ENCODE measurements at regions not wholly inside any gene's neighbourhood (a gene's known extent, or its start where the extent isn't known, plus 50 kb on each side); places are given as distances from the start of the nearest gene placed in this dataset.

DNA sequence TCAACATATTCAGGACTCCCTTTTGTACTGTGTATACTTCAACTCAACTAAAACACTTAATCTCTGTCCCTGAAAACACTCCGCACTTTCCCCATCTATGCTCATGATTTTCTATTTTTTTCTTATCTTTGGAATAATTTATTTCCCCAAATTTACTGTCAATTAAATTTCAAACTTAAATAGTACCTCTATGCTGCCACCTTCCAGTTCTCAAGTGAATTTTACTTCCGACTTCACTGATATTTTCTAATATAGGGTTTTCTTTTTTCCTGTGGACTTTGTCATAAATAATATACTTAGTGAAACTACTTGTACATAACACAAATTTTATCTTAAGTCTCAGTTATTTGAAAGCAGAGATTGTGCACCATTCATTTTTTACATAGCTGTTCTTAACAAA, 1303.3 kb downstream of the OTOL1 start:
- H3K4me1 ChIP-seq (ENCODE audit: control insufficient read depth, low read depth, low read length): no peaks in the 10 kb centered on the region
- no peaks in the 10 kb centered on the region for H3K36me3 ChIP-seq (ENCODE audit: control insufficient read depth, low read depth, low read length)
- H3K27ac ChIP-seq (ENCODE audit: low read length): no peak overlapping the region
- H3K9me3 ChIP-seq (ENCODE audit: control insufficient read depth, low read depth, low read length): no peaks in the 10 kb centered on the region
- no peak overlapping the region for H3K9ac ChIP-seq (ENCODE audit: low read length)
- H3K27me3 ChIP-seq (ENCODE audit: control insufficient read depth, insufficient read depth, low read length): no peaks in the 10 kb centered on the region
- no peak overlapping the region for H3K4me3 ChIP-seq (ENCODE audit: low read length)

DNA sequence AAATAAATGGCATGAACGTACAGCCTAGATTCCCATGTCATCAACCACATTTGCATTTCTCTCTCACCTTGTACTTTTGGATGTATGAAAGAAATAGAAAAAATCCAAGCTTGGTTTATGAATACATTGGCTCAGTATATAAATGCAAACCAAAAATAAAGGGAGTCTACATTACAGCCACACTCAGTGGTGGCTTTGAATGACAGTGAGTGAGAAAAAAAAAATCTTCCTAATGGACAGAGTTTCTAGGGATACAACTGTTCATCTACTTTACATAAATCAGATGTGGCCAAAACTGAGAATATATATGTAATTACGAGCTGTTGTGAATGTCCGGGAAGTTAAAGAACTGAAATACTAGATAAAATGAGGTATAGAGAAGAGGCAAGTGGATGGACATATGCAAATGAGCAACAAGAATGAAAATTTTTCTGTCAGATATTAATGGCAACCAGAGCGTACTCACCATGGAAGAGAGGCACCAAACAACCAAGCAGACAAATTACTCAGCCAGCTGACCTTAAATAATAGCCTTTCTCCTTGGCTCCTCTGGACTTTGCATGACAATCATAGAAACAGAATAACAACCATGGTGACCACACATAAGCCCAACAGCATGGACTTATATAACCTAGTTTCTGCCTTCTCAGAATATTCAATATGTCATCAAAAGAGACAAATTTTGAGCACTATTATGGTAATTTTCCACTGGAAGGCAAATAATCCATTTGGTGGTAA, 1305.8 kb downstream of the OTOL1 start:
- Histone ChIP-seq H3K36me3 (ENCODE audit: control insufficient read depth, low read depth, low read length) (no peaks in the 10 kb centered on the region), H3K27me3 (ENCODE audit: control insufficient read depth, insufficient read depth, low read length) (no peaks in the 10 kb centered on the region), H3K27ac (ENCODE audit: low read length) (no peak overlapping the region), H3K9ac (ENCODE audit: low read length) (no peak overlapping the region), H3K4me3 (ENCODE audit: low read length) (no peak overlapping the region), H3K9me3 (ENCODE audit: control insufficient read depth, low read depth, low read length) (no peaks in the 10 kb centered on the region), H3K4me1 (ENCODE audit: control insufficient read depth, low read depth, low read length) (no peaks in the 10 kb centered on the region)

DNA sequence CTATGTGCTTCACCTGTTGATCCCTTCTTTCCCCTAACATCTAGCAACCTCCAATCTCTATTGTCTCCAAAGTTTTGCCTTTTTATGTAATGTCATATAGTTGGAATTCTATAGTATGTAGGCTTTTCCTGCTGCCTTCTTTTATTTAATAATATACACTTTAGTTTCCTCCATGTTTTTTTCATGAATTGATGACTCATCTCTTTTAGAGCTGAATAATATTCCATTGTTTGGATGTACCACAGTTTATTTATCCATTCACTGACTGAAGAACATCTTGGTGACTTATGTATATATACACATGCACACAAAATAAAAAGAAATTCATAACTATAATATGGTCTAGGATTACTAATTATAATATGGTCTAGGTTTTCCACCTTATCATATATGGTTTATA, 1314.2 kb downstream of the OTOL1 start:
- Histone ChIP-seq H3K27ac (ENCODE audit: low read length) (no peak overlapping the region), H3K4me3 (ENCODE audit: low read length) (no peak overlapping the region), H3K9ac (ENCODE audit: low read length) (no peak overlapping the region), H3K36me3 (ENCODE audit: control insufficient read depth, low read depth, low read length) (no peaks in the 10 kb centered on the region), H3K27me3 (ENCODE audit: control insufficient read depth, insufficient read depth, low read length) (no peaks in the 10 kb centered on the region), H3K9me3 (ENCODE audit: control insufficient read depth, low read depth, low read length) (no peaks in the 10 kb centered on the region), H3K4me1 (ENCODE audit: control insufficient read depth, low read depth, low read length) (no peaks in the 10 kb centered on the region)

DNA sequence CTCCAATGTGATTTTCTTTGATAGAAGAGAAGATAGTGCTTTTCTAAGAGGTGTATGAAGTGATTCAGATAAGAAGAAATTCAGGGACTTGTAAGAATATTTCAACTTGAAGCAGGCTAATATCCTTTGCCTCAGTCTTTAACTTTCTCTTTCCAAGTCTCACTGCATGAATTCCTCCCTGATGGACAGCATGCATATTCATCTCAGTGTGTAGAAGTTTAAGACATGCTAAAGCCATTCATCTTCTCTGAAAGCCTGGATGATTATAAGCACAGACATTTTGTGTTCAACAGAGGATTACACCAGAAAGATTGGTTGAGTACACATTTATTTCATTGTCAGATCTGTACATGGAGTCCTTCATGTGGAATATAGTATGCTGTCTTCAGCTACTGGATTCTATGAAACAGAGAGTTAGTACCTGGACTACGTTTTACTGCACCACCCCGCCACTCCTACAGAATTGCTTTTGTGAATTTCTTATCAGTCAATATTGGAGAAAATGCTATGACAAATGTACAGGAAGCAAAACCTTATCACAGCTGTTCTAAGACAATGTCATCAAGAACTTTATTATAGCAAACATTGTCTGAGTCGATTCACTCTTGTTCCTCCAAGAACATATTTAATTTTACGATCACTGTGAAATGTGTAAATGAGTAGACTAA, 1346.1 kb downstream of the OTOL1 start:
- no peak overlapping the region for H3K9ac ChIP-seq (ENCODE audit: low read length)
- H3K36me3 ChIP-seq (ENCODE audit: control insufficient read depth, low read depth, low read length): no peaks in the 10 kb centered on the region
- H3K27me3 ChIP-seq (ENCODE audit: control insufficient read depth, insufficient read depth, low read length): no peaks in the 10 kb centered on the region
- no peaks in the 10 kb centered on the region for H3K9me3 ChIP-seq (ENCODE audit: control insufficient read depth, low read depth, low read length)
- no peak overlapping the region for H3K4me3 ChIP-seq (ENCODE audit: low read length)
- no peak overlapping the region for H3K27ac ChIP-seq (ENCODE audit: low read length)
- no peaks in the 10 kb centered on the region for H3K4me1 ChIP-seq (ENCODE audit: control insufficient read depth, low read depth, low read length)

DNA sequence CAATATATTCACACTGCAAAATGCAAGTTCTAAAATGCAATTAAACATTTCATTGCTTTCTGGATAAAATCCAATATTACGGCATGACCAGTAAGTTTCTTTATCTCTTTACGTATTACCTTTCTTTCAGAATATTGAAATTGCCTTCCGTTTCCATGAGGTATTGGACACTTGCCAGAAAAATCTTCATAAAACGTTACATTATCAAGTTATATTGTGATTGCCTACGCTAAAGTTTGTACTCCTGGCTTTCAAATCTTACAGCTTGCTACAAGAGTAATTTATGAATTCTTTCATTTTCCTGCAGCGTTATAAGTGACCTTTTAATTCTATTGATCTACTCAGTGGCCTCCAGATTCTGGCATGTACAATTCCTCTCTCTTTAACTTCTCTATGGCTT, 1349.3 kb downstream of the OTOL1 start:
- H3K36me3 ChIP-seq (ENCODE audit: control insufficient read depth, low read depth, low read length): no peaks in the 10 kb centered on the region
- no peak overlapping the region for H3K27ac ChIP-seq (ENCODE audit: low read length)
- no peaks in the 10 kb centered on the region for H3K27me3 ChIP-seq (ENCODE audit: control insufficient read depth, insufficient read depth, low read length)
- no peaks in the 10 kb centered on the region for H3K9me3 ChIP-seq (ENCODE audit: control insufficient read depth, low read depth, low read length)
- no peak overlapping the region for H3K4me3 ChIP-seq (ENCODE audit: low read length)
- H3K9ac ChIP-seq (ENCODE audit: low read length): no peak overlapping the region
- H3K4me1 ChIP-seq (ENCODE audit: control insufficient read depth, low read depth, low read length): no peaks in the 10 kb centered on the region

DNA sequence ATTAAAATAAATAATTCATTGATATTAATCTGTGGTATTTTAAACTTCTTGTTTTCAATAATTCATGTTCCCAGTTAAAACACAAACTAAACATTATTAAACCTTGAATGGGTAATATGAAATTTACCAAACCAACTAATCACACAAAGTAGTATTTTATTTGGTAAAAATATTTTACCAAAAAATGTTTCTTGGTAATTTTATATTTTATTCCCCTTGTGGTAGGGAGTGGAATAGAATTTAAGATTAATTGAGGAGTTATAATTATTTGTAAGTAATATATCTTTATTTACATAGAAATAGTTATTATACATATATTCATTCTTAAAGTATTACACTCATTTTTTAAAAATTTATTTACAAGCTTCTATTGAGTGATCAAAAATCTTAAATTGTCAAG, 1350.9 kb downstream of the OTOL1 start:
- Histone ChIP-seq H3K36me3 (ENCODE audit: control insufficient read depth, low read depth, low read length) (no peaks in the 10 kb centered on the region), H3K9ac (ENCODE audit: low read length) (no peak overlapping the region), H3K4me1 (ENCODE audit: control insufficient read depth, low read depth, low read length) (no peaks in the 10 kb centered on the region), H3K27ac (ENCODE audit: low read length) (no peak overlapping the region), H3K9me3 (ENCODE audit: control insufficient read depth, low read depth, low read length) (no peaks in the 10 kb centered on the region), H3K27me3 (ENCODE audit: control insufficient read depth, insufficient read depth, low read length) (no peaks in the 10 kb centered on the region), H3K4me3 (ENCODE audit: low read length) (no peak overlapping the region)

DNA sequence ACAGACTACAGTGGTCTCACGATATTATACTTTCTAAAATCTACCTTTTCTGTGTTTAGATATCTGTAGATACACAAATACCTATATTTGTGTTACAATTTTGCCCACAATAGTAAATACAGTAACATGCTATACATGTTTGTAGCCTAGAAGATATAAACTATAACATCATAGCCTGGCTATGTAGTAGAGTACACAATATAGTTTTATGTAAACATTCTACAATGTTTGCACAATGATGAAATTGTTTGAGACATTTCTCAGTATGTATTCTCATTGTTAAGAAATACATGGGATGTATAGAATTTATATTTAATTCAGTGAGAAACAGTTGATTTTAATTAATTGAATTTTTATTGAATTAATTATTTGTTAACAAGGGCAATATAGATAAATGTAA, 1367.0 kb downstream of the OTOL1 start:
- Histone ChIP-seq H3K4me3 (ENCODE audit: low read length) (no peak overlapping the region), H3K4me1 (ENCODE audit: control insufficient read depth, low read depth, low read length) (no peaks in the 10 kb centered on the region), H3K27me3 (ENCODE audit: control insufficient read depth, insufficient read depth, low read length) (no peaks in the 10 kb centered on the region), H3K27ac (ENCODE audit: low read length) (no peak overlapping the region), H3K9ac (ENCODE audit: low read length) (no peak overlapping the region), H3K36me3 (ENCODE audit: control insufficient read depth, low read depth, low read length) (no peaks in the 10 kb centered on the region), H3K9me3 (ENCODE audit: control insufficient read depth, low read depth, low read length) (no peaks in the 10 kb centered on the region)

DNA sequence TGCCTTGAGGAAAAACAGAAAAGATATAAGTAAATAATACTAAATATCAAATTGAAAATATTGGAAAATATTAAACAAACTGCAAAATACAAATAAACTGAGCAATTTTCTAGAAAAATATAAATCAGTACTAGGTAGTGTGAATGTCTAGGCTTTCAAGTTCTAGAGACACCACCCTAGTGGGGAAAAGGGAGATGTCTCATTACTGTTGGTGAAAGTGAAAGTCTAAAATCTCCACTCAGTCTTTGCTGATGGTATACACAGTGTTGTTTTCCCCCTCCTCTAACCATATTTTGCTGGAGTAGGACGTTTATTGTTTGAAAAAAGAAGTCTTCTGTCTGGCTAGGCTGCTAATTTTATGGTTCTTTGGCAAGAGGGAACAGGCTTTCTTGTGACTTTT, 1368.9 kb downstream of the OTOL1 start:
- Histone ChIP-seq H3K4me3 (ENCODE audit: low read length) (no peak overlapping the region), H3K27ac (ENCODE audit: low read length) (no peak overlapping the region), H3K27me3 (ENCODE audit: control insufficient read depth, insufficient read depth, low read length) (no peaks in the 10 kb centered on the region), H3K9me3 (ENCODE audit: control insufficient read depth, low read depth, low read length) (no peaks in the 10 kb centered on the region), H3K9ac (ENCODE audit: low read length) (no peak overlapping the region), H3K4me1 (ENCODE audit: control insufficient read depth, low read depth, low read length) (no peaks in the 10 kb centered on the region), H3K36me3 (ENCODE audit: control insufficient read depth, low read depth, low read length) (no peaks in the 10 kb centered on the region)

DNA sequence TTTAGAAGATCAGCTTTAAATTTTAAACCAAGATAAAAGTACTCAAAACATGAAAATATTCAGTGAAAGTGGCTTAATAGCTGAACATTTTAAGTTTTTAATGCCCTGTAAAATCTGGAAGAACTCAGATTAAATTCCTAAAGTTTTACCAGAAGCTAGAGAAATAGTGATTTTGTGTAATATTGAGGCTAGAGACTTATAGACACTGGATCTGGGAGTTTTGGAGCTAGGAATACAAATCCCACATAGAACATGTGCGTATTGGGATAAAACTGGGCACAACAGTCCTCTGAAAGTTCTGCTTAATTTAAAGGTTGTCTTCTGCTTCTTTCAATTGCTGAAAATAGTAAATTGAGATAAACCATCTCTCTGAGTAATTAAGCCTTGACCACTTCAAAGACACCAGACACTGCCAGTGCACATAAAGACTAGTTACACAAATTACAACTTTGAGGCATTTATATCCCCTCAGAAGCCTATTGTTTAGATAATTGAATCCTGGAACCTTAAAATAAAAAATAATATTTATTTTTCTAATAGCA, 1382.5 kb downstream of the OTOL1 start:
- H3K36me3 ChIP-seq (ENCODE audit: control insufficient read depth, low read depth, low read length): no peaks in the 10 kb centered on the region
- H3K4me1 ChIP-seq (ENCODE audit: control insufficient read depth, low read depth, low read length): no peaks in the 10 kb centered on the region
- no peaks in the 10 kb centered on the region for H3K9me3 ChIP-seq (ENCODE audit: control insufficient read depth, low read depth, low read length)
- H3K27ac ChIP-seq (ENCODE audit: low read length): no peak overlapping the region
- H3K4me3 ChIP-seq (ENCODE audit: low read length): no peak overlapping the region
- H3K9ac ChIP-seq (ENCODE audit: low read length): no peak overlapping the region
- H3K27me3 ChIP-seq (ENCODE audit: control insufficient read depth, insufficient read depth, low read length): no peaks in the 10 kb centered on the region

DNA sequence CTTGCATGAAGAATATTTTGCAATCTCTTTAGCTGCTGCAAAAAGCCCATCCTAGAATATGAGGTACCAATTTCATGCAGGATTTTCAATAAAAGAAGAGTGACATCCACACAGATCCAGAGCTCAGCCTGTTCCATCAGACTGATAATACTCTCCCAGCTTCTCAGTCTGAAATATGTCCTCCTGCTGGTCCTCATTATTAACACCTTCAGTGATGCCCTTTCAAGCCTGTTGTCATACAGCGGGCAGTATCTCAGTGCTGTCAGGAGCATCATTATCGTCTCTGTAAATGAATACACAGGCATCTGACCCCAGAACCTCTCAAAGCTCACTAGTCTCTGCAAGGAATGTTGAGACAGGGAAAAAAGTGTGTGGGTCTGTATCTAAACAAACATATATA, 1387.8 kb downstream of the OTOL1 start:
- Histone ChIP-seq H3K27me3 (ENCODE audit: control insufficient read depth, insufficient read depth, low read length) (no peaks in the 10 kb centered on the region), H3K4me3 (ENCODE audit: low read length) (no peak overlapping the region), H3K36me3 (ENCODE audit: control insufficient read depth, low read depth, low read length) (no peaks in the 10 kb centered on the region), H3K9ac (ENCODE audit: low read length) (no peak overlapping the region), H3K27ac (ENCODE audit: low read length) (no peak overlapping the region), H3K4me1 (ENCODE audit: control insufficient read depth, low read depth, low read length) (no peaks in the 10 kb centered on the region), H3K9me3 (ENCODE audit: control insufficient read depth, low read depth, low read length) (no peaks in the 10 kb centered on the region)

DNA sequence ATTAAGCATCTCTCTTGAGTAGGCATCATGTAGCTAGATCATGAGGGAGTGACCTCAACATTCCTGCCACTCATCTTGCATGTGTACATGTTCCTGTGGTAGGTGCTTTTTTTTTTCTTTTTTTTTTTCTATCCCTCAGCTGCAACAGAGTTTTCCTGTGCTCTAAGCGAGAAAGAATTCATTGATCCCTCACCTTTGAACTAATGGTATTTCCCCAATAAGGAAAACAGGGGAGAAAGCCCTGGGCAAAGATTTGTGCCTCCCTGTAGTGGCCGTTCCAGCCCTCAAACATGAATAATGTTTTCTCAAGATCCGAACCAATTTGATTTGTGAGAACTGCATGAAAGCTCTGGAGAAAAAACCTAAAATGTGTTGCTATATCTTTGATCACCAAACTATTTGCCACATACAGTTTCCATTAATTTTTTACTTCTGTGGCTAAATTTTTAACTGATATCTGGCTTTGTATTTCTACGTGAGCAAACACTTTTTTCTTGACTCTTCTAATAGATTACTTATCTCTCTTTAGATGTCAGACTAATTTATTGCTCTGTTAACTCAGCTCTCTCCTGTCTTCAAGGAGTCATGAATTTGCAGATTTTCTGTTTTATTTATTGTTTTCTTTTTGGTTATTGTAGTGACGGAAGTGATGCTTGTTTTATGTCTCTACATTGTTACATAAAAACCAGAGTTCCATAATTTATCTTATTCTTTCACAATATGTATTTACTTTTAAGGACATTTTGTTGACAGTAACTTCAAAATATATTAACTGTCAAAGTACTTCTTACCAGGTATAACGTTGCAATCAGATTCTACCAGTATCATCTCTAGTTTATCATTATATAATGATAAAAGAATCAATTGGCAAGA, 1396.5 kb downstream of the OTOL1 start:
- no peak overlapping the region for H3K9ac ChIP-seq (ENCODE audit: low read length)
- H3K27me3 ChIP-seq (ENCODE audit: control insufficient read depth, insufficient read depth, low read length): no peaks in the 10 kb centered on the region
- no peak overlapping the region for H3K27ac ChIP-seq (ENCODE audit: low read length)
- H3K9me3 ChIP-seq (ENCODE audit: control insufficient read depth, low read depth, low read length): no peaks in the 10 kb centered on the region
- H3K36me3 ChIP-seq (ENCODE audit: control insufficient read depth, low read depth, low read length): no peaks in the 10 kb centered on the region
- H3K4me1 ChIP-seq (ENCODE audit: control insufficient read depth, low read depth, low read length): no peaks in the 10 kb centered on the region
- H3K4me3 ChIP-seq (ENCODE audit: low read length): no peak overlapping the region

Measured in iPS-18a (cell line).